WERI-Rb-1 (cell line): ENCODE measurements at regions not wholly inside any gene's neighbourhood (a gene's known extent, or its start where the extent isn't known, plus 50 kb on each side); places are given as distances from the start of the nearest gene placed in this dataset.

Source experiments
- DNase-seq: peaks from one replicate; pipeline ENCODE4 v3.0.0-alpha.2; 2020
- H3K27ac ChIP-seq: fragments of 250-450 bp; sonication (Bioruptor Pico); 2 replicates; pipeline ENCODE4 v1.5.1; 2020; ENCODE audit warnings: mild to moderate bottlenecking, moderate library complexity
- H3K27me3 ChIP-seq: fragments of 250-450 bp; sonication (Bioruptor Pico); 2 replicates; pipeline ENCODE4 v1.5.1; 2021; ENCODE audit warnings: mild to moderate bottlenecking, low read depth, moderate library complexity; ENCODE audit not compliant: insufficient read depth, severe bottlenecking
- H3K36me3 ChIP-seq: fragments of 250-450 bp; sonication (Bioruptor Pico); 2 replicates; pipeline ENCODE4 v1.5.1; 2020; ENCODE audit warnings: mild to moderate bottlenecking, moderate library complexity
- H3K4me3 ChIP-seq: 2 replicates; pipeline ENCODE4 v1.5.1; 2011; ENCODE audit warnings: low read depth, mild to moderate bottlenecking, control low read depth, low read length
- H3K9me3 ChIP-seq: fragments of 250-450 bp; sonication (Bioruptor Pico); 2 replicates; pipeline ENCODE4 v1.5.1; 2021; ENCODE audit warnings: mild to moderate bottlenecking, moderate library complexity; ENCODE audit not compliant: severe bottlenecking
- TF ChIP-seq, protein P1 (sequence below): IDR thresholded peaks from 2 replicates; pipeline ENCODE4 v1.5.1; 2011; ENCODE audit warnings: low read depth, mild to moderate bottlenecking, control low read depth, inconsistent platforms, low read length

DNA sequence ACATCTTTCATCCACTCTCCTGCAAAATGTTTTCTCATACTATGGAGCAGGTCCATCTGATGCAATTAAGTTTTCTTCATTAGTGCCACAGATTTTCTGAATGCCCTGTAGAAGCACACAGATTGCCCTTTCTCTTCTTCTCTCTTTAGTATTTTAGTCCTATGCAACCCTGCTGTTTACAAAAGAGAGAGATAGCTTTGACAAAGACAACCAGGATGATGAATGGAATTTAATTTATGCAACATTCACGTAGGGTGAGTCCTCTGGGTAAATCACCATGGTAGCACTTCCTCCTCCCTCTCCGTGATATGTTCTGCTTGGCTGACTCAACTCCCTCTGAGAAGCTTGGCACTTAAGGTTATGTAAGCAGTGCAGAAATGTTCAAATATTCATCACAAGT is 400.9 kb upstream of the PDE3A start:
- Histone ChIP-seq H3K9me3 (no peaks in the 10 kb centered on the region), H3K27me3 (no peaks in the 10 kb centered on the region), H3K36me3 (no peaks in the 10 kb centered on the region), H3K27ac (no peak overlapping the region), H3K4me3 (no peak overlapping the region)
- TF ChIP-seq, protein P1, sequence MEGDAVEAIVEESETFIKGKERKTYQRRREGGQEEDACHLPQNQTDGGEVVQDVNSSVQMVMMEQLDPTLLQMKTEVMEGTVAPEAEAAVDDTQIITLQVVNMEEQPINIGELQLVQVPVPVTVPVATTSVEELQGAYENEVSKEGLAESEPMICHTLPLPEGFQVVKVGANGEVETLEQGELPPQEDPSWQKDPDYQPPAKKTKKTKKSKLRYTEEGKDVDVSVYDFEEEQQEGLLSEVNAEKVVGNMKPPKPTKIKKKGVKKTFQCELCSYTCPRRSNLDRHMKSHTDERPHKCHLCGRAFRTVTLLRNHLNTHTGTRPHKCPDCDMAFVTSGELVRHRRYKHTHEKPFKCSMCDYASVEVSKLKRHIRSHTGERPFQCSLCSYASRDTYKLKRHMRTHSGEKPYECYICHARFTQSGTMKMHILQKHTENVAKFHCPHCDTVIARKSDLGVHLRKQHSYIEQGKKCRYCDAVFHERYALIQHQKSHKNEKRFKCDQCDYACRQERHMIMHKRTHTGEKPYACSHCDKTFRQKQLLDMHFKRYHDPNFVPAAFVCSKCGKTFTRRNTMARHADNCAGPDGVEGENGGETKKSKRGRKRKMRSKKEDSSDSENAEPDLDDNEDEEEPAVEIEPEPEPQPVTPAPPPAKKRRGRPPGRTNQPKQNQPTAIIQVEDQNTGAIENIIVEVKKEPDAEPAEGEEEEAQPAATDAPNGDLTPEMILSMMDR, result no peak
- no peak for DNase-seq

DNA sequence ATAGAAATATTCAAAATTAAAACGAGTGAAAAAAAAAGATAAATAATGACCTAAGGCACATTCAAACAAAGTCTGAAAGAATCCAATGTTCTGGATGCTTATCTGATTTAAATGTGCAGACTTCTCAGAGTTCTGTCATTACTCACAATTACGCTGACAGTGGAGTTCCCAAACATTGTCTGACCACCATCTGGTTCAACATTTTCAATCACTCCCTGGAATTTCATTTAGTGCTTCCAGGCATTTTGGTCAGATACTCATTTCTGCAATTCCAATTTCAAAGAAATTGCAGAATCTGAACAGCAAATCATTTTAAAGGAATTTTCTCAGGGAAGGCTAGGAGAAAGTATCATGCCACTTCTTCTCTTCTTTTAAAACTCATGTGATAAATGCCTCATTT is 398.2 kb upstream of the PDE3A start:
- H3K4me3 ChIP-seq, result no peak overlapping the region
- no peaks in the 10 kb centered on the region for H3K36me3 ChIP-seq
- H3K27me3 ChIP-seq, result no peaks in the 10 kb centered on the region
- TF ChIP-seq, protein P1, result no peak
- no peak overlapping the region for H3K27ac ChIP-seq
- no peak for DNase-seq
- no peaks in the 10 kb centered on the region for H3K9me3 ChIP-seq

- Histone ChIP-seq H3K36me3 (no peaks in the 10 kb centered on the region), H3K4me3 (no peak overlapping the region), H3K27ac (no peak overlapping the region), H3K27me3 (no peaks in the 10 kb centered on the region), H3K9me3 (no peaks in the 10 kb centered on the region)
- TF ChIP-seq, protein P1, result no peak
- DNase-seq, result no peak
These were observed 397.5 kb upstream of the PDE3A start for GRCh38 chr12:19970821-19971220.

DNA sequence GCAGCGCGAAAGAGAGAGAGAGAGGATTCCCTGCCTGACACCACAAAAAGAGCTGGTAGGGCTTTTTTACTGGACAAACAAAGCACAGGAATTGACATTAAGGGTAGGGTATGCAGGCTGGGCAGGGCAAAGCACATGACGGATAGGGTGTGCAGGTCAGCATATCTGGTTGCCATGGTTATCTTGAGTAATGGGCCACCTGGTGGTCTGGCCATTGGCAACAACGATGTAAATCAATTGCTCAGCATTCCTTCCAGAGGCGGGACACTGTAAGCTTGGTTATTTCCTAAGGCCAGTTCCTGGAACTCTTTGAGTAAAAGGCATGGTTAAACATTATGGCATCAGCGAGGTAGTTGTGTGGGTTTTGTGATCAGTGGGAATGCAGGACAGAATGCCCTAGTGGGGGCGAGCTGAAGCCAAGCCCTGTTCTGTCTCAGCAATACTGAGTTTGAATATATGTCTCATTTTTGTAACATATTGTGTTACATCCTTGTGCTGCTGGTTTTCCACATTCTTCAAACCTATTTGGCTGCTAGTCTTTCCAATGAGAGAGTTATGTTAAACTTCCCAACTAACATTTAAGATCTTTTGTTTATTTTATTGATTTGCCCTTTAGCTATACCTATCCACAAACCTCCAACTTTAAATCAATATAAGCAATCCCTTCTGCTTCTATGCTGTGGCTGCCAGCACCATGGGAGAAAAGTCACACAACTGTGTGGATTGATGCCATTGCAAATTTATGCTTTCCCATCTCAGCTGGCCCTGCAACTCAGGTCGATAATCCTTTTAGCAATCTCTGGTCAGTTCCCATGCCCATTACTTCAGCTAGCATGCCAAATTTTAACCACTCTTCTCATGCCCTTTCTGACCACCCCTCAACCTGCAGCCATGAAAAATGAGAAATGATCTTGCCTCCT is 396.7 kb upstream of the PDE3A start:
- H3K27me3 ChIP-seq, result no peaks in the 10 kb centered on the region
- no peak overlapping the region for H3K4me3 ChIP-seq
- DNase-seq, result no peak
- TF ChIP-seq, protein P1, result no peak
- no peaks in the 10 kb centered on the region for H3K36me3 ChIP-seq
- no peak overlapping the region for H3K27ac ChIP-seq
- H3K9me3 ChIP-seq, result no peaks in the 10 kb centered on the region

GRCh38 chr12:19972325-19973288 is 395.7 kb upstream of the PDE3A start:
- TF ChIP-seq, protein P1, result no peak
- no peak for DNase-seq
- H3K36me3 ChIP-seq, result no peaks in the 10 kb centered on the region
- H3K27me3 ChIP-seq, result no peaks in the 10 kb centered on the region
- no peaks in the 10 kb centered on the region for H3K9me3 ChIP-seq
- H3K27ac ChIP-seq, result no peak overlapping the region
- H3K4me3 ChIP-seq, result no peak overlapping the region
